IMR-90 (cell line): ENCODE measurements at regions not wholly inside any gene's neighbourhood (a gene's known extent, or its start where the extent isn't known, plus 50 kb on each side); places are given as distances from the start of the nearest gene placed in this dataset.

Source experiments
- ATAC-seq: fragments of 200-7000 bp; cut with Tn5 transposase; 2 replicates; pipeline ENCODE4 v1.9.1; 2020; ENCODE audit warnings: low read depth, mild to moderate bottlenecking, moderate library complexity
- BruUV-seq: library from RNA; stranded (reverse); fragments of 400-500 nt; replicated peaks from 2 replicates; lab custom pipeline; 2021; lab: Mats Ljungman, UMichigan
- CTCF ChIA-PET: fragments of 300-600 bp; formaldehyde crosslinking; extraction: SDS; loops from one replicate; lab custom pipeline; 2021; ENCODE audit warnings: antibody characterized with exemption; lab: Yijun Ruan, JAX
- POLR2A ChIA-PET: fragments of 300-600 bp; sonication (Branson Sonifier 250); formaldehyde crosslinking; loops from one replicate; lab custom pipeline; 2022; ENCODE audit warnings: antibody characterized with exemption; ENCODE audit not compliant: unreplicated experiment; lab: Charles Lee
- DNase-seq: peaks from one replicate; pipeline ENCODE4 v3.0.0; 2013
- H2AFZ ChIP-seq: replicated peaks from 2 replicates; pipeline ENCODE3; 2013; ENCODE audit warnings: low read length, mild to moderate bottlenecking; ENCODE audit not compliant: poor library complexity
- H2AK5ac ChIP-seq: 2 replicates; pipeline ENCODE4 v1.6.1; 2013; ENCODE audit warnings: low read depth, low read length, inconsistent platforms
- H2AK9ac ChIP-seq: replicated peaks from 2 replicates; pipeline ENCODE3; 2013; ENCODE audit warnings: mild to moderate bottlenecking, low read depth, low read length, moderate library complexity; ENCODE audit not compliant: poor library complexity
- H2BK120ac ChIP-seq: 2 replicates; pipeline ENCODE4 v1.6.1; 2013; ENCODE audit warnings: low read depth, low read length, inconsistent platforms
- H2BK15ac ChIP-seq: 3 replicates; pipeline ENCODE4 v1.6.1; 2013; ENCODE audit warnings: low read depth, low read length, inconsistent platforms
- H2BK20ac ChIP-seq: 2 replicates; pipeline ENCODE4 v1.6.1; 2013; ENCODE audit warnings: low read depth, mild to moderate bottlenecking, inconsistent platforms, low read length, moderate library complexity
- H2BK5ac ChIP-seq: 2 replicates; pipeline ENCODE4 v1.6.1; 2013; ENCODE audit warnings: mild to moderate bottlenecking, low read depth, low read length, inconsistent platforms; ENCODE audit not compliant: poor library complexity, severe bottlenecking
- H3K14ac ChIP-seq: replicated peaks from 2 replicates; pipeline ENCODE4 v1.6.1; 2013; ENCODE audit warnings: low read depth, low read length, inconsistent platforms
- H3K18ac ChIP-seq: 2 replicates; pipeline ENCODE4 v1.6.1; 2013; ENCODE audit warnings: low read depth, low read length, control low read depth
- H3K23ac ChIP-seq: 2 replicates; pipeline ENCODE4 v1.6.1; 2013; ENCODE audit warnings: low read depth, low read length, inconsistent platforms
- H3K27ac ChIP-seq: 2 replicates; pipeline ENCODE4 v1.5.1; 2013; ENCODE audit warnings: mild to moderate bottlenecking, control low read depth, low read length; ENCODE audit not compliant: insufficient read depth
- H3K27me3 ChIP-seq: 2 replicates; pipeline ENCODE4 v1.6.1; 2013; ENCODE audit warnings: low read length; ENCODE audit not compliant: control insufficient read depth, insufficient read depth
- H3K36me3 ChIP-seq: 2 replicates; pipeline ENCODE4 v1.6.1; 2013; ENCODE audit warnings: low read length, mixed read lengths; ENCODE audit not compliant: control insufficient read depth, insufficient read depth
- H3K4ac ChIP-seq: 2 replicates; pipeline ENCODE4 v1.6.1; 2013; ENCODE audit warnings: low read depth, low read length, inconsistent platforms
- H3K4me1 ChIP-seq: 2 replicates; pipeline ENCODE4 v1.6.1; 2013; ENCODE audit warnings: low read length, mixed read lengths; ENCODE audit not compliant: control insufficient read depth, insufficient read depth
- H3K4me2 ChIP-seq: 2 replicates; pipeline ENCODE4 v1.6.1; 2013; ENCODE audit warnings: low read depth, mild to moderate bottlenecking, control low read depth, low read length, moderate library complexity
- H3K4me3 ChIP-seq: 2 replicates; pipeline ENCODE4 v1.5.1; 2013; ENCODE audit warnings: low read depth, mild to moderate bottlenecking, control low read depth, low read length, moderate library complexity; ENCODE audit not compliant: insufficient read depth
- H3K56ac ChIP-seq: 2 replicates; pipeline ENCODE4 v1.6.1; 2013; ENCODE audit warnings: low read length, inconsistent platforms; ENCODE audit not compliant: insufficient read depth; ENCODE audit errors: extremely low read depth
- H3K79me1 ChIP-seq, 2 experiments: 2 replicates each; pipeline ENCODE4 v1.6.1; 2013; ENCODE audit warnings: low read length in 2 of 2, inconsistent platforms in 1 of 2, low read depth in 1 of 2
- H3K9ac ChIP-seq: 2 replicates; pipeline ENCODE4 v1.6.1; 2013; ENCODE audit warnings: low read depth, low read length, control low read depth
- H3K9me1 ChIP-seq: 2 replicates; pipeline ENCODE4 v1.6.1; 2013; ENCODE audit warnings: low read length, inconsistent platforms; ENCODE audit not compliant: insufficient read depth
- H3K9me3 ChIP-seq: 2 replicates; pipeline ENCODE4 v1.6.1; 2013; ENCODE audit warnings: low read length; ENCODE audit not compliant: control insufficient read depth, insufficient read depth
- H4K20me1 ChIP-seq: 2 replicates; pipeline ENCODE4 v1.6.1; 2013; ENCODE audit warnings: low read length, inconsistent platforms; ENCODE audit not compliant: insufficient read depth
- H4K5ac ChIP-seq: 2 replicates; pipeline ENCODE4 v1.6.1; 2013; ENCODE audit warnings: mild to moderate bottlenecking, low read depth, low read length, control low read depth
- H4K8ac ChIP-seq, 2 experiments: 2 replicates each; pipeline ENCODE4 v1.6.1; 2013; ENCODE audit warnings: low read depth in 2 of 2, low read length in 2 of 2, control low read depth in 1 of 2, inconsistent platforms in 1 of 2
- H4K91ac ChIP-seq: 2 replicates; pipeline ENCODE4 v1.6.1; 2013; ENCODE audit warnings: low read depth, low read length, inconsistent platforms; ENCODE audit not compliant: insufficient read depth
- BHLHE40 ChIP-seq: fragments of 150-350 bp; IDR thresholded peaks from 2 replicates; pipeline ENCODE4 v1.6.1; 2016; ENCODE audit warnings: mild to moderate bottlenecking, low read depth, low read length
- CEBPB ChIP-seq: IDR thresholded peaks from 2 replicates; pipeline ENCODE4 v1.6.1; 2012; ENCODE audit warnings: low read depth, low read length, improper control_type of control experiment
- CHD1 ChIP-seq: IDR thresholded peaks from 2 replicates; pipeline ENCODE4 v1.6.1; 2012; ENCODE audit warnings: low read depth, low read length, improper control_type of control experiment
- CTCF ChIP-seq: conservative IDR thresholded peaks from 2 replicates; pipeline ENCODE4 v1.5.1; 2012; ENCODE audit warnings: mild to moderate bottlenecking, low read depth, low read length, improper control_type of control experiment
- ELK1 ChIP-seq: fragments of 150-350 bp; IDR thresholded peaks from 2 replicates; pipeline ENCODE4 v1.6.1; 2016; ENCODE audit warnings: low read depth, mild to moderate bottlenecking, low read length, moderate library complexity, borderline replicate concordance
- FOS ChIP-seq: fragments of 150-350 bp; IDR thresholded peaks from 2 replicates; pipeline ENCODE4 v1.6.1; 2016; ENCODE audit warnings: low read depth, low read length
- MAFK ChIP-seq: IDR thresholded peaks from 2 replicates; pipeline ENCODE4 v1.6.1; 2012; ENCODE audit warnings: low read depth, low read length, improper control_type of control experiment
- MAZ ChIP-seq: IDR thresholded peaks from 2 replicates; pipeline ENCODE4 v1.6.1; 2012; ENCODE audit warnings: low read depth, mild to moderate bottlenecking, low read length, improper control_type of control experiment, moderate library complexity, borderline replicate concordance
- MXI1 ChIP-seq: IDR thresholded peaks from 2 replicates; pipeline ENCODE4 v1.6.1; 2012; ENCODE audit warnings: low read depth, mild to moderate bottlenecking, low read length, moderate library complexity, borderline replicate concordance
- NFE2L2 ChIP-seq: fragments of 150-350 bp; IDR thresholded peaks from 2 replicates; pipeline ENCODE4 v1.6.1; 2016; ENCODE audit warnings: low read depth, mild to moderate bottlenecking, low read length
- POLR2A ChIP-seq: IDR thresholded peaks from 2 replicates; pipeline ENCODE4 v1.6.1; 2012; ENCODE audit warnings: mild to moderate bottlenecking, low read depth, low read length
- RAD21 ChIP-seq: IDR thresholded peaks from 2 replicates; pipeline ENCODE4 v1.6.1; 2012; ENCODE audit warnings: low read length, improper control_type of control experiment
- RCOR1 ChIP-seq: IDR thresholded peaks from 2 replicates; pipeline ENCODE4 v1.6.1; 2012; ENCODE audit warnings: mild to moderate bottlenecking, low read length, improper control_type of control experiment; ENCODE audit not compliant: insufficient replicate concordance
- RFX5 ChIP-seq: IDR thresholded peaks from 2 replicates; pipeline ENCODE4 v1.8.0; 2012; ENCODE audit warnings: low read depth, mild to moderate bottlenecking, low read length, moderate library complexity
- SMC3 ChIP-seq: fragments of 150-350 bp; IDR thresholded peaks from 2 replicates; pipeline ENCODE4 v1.6.1; 2016; ENCODE audit warnings: low read depth, mild to moderate bottlenecking, antibody characterized with exemption, low read length, moderate library complexity
- USF2 ChIP-seq: fragments of 150-350 bp; IDR thresholded peaks from 2 replicates; pipeline ENCODE4 v1.6.1; 2017; ENCODE audit warnings: mild to moderate bottlenecking, antibody characterized with exemption, low read length, low read depth
- WGBS, 2 experiments: methylation state at CpG; one replicate each; pipeline versions ENCODE4 v1.1.5 to v1.1.7; 2013; ENCODE audit warnings: missing lambda C conversion rate in 2 of 2; ENCODE audit not compliant: insufficient read length in 1 of 2; ENCODE audit errors: extremely low coverage in 2 of 2; 5-methylcytosine and 5-hydroxymethylcytosine counted together
- dilution Hi-C: fragments of 300-500 bp; cut with HindIII; formaldehyde crosslinking; loops from one replicate; pipeline ENCODE4 v1.14.3; 2018; ENCODE audit warnings: low sequenced_read_pairs; ENCODE audit not compliant: unreplicated experiment
- in situ Hi-C: fragments of 300-500 bp; cut with MboI; formaldehyde crosslinking; loops from 3 replicates; pipeline ENCODE4 v1.14.3; 2019; ENCODE audit warnings: low sequenced_read_pairs, inconsistent platforms, mixed read lengths
- intact Hi-C: fragments of 100-400 bp; cut with micrococcal nuclease; formaldehyde crosslinking; loops from 2 replicates; pipeline ENCODE4 v1.10.0; 2022

- Histone ChIP-seq H3K18ac (no peak overlapping the region), H3K4me1 (no peaks in the 10 kb centered on the region), H3K4ac (no peak overlapping the region), H3K9me1 (no peaks in the 10 kb centered on the region), H3K23ac (no peak overlapping the region), H2AFZ (no peak overlapping the region), H2BK15ac (no peak overlapping the region), H2BK20ac (no peak overlapping the region), H4K5ac (no peak overlapping the region), H3K36me3 (no peaks in the 10 kb centered on the region), H3K56ac (no peak overlapping the region), H3K4me2 (no peak overlapping the region), H2BK120ac (no peak overlapping the region), H2BK5ac (no peak overlapping the region), H2AK5ac (no peak overlapping the region), H4K8ac (no peak overlapping the region), H3K27me3 (no peaks in the 10 kb centered on the region), H3K14ac (no peak overlapping the region), H3K9ac (no peak overlapping the region), H3K9me3 (peaks cover 59% of the 10 kb centered on the region), H3K27ac (no peak overlapping the region), H3K4me3 (no peak overlapping the region), H2AK9ac (no peak overlapping the region), H3K79me1 (no peaks in the 10 kb centered on the region), H4K20me1 (no peaks in the 10 kb centered on the region), H4K91ac (no peak overlapping the region)
- dilution Hi-C loops = no loop called here
- WGBS, 2 experiments = 80% methylated on average over 5 of the region's 14 CpGs; no CpG with 5 or more reads in 1 of the 2 experiments
- TF ChIP-seq CHD1 = no peak
- TF ChIP-seq NFE2L2 = no peak
- no peak for TF ChIP-seq FOS
- no peak for TF ChIP-seq CTCF
- TF ChIP-seq MAZ = no peak
- TF ChIP-seq MAFK = no peak
- no peak for TF ChIP-seq BHLHE40
- TF ChIP-seq POLR2A = no peak
- no peak for TF ChIP-seq USF2
- no peak for TF ChIP-seq RFX5
- TF ChIP-seq MXI1 = no peak
- TF ChIP-seq RAD21 = no peak
- TF ChIP-seq SMC3 = no peak
- no peak for TF ChIP-seq CEBPB
- TF ChIP-seq ELK1 = no peak
- no peak for TF ChIP-seq RCOR1
- no TSS peak for BruUV-seq
- intact Hi-C loops = no loop called here
- no peak for ATAC-seq
- no peak for DNase-seq
- in situ Hi-C loops = no loop called here
- ChIA-PET CTCF (no interaction called here), POLR2A (no interaction called here)
These were observed 340.7 kb upstream of the MKI67 start for GRCh38 chr10:128466831-128467371.
